ENCODE measurements at regions not wholly inside any gene's neighbourhood (a gene's known extent, or its start where the extent isn't known, plus 50 kb on each side); places are given as distances from the start of the nearest gene placed in this dataset.

DNA sequence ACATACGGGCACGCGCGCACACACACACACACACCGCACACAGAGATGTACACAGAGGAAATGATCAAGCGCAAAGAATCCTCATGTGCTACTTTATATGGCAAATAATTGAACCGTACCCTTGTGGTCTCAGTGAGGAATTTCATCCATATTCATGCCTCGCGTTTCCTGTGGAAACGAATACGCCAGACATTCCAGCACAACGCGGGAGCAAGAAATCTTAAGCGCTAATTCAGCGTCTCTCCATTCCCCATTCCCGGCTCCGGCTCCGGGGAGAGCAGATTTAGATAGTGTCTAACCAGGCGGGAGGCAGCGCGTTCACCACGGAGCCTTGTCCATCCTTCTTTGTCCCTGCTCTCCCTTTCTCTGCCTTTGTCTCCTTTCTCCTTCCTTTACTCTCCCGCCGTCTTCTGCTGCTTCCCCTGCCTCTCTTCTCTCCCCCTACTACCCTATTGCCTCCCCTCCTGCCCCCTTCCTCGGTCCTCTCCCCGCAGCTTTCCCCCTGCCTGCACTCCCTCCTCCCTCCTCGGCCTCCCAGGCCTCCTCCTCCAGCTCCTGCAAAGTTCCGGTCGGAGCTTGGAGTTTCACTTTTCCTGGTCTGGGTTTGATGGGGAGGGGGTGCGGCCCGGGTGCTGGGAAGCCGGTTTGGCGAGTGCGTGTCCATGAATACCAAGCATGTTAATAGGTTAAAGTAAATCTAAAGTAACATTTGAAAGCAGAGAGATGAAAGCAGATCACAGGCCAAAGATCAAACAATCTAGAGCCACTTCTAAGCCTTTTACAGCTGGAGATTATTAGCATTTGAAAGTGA, 579.3 kb downstream of the BUD13 start:
- no peak for DNase-seq

DNA sequence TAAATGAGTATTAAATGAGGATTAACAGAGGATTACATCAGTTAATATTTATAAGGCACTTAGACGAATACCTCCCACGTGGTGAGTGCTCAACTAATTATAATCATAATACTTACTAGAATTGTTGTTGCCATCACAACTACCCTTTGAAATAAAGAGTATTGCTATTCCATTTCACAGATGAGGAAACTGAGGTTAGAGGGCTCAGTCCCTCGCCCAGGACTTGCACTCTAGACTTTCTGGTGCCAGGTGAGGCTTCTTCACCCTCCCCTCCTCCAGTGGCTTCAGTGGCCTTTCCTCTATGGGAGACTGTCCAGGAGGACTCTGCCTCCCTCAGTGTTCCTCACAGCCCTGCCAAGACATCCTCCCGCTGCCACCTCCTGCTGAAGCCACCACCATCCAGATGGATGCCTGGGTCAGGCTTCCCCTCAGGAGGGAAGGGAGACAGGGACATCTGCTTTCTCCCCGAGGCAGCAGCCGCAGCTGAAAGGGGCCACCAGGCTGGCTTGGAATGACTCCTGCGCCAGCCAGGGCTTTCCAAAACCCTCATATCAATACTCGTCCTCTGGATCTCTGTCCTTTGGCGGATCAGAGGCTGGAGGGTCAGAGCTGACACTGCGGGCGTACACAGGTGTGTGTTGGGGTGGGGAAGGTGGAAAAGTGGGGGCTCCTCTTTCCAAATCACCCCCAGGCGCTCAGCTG, 580.1 kb downstream of the BUD13 start:
- DNase-seq = no peak

DNA sequence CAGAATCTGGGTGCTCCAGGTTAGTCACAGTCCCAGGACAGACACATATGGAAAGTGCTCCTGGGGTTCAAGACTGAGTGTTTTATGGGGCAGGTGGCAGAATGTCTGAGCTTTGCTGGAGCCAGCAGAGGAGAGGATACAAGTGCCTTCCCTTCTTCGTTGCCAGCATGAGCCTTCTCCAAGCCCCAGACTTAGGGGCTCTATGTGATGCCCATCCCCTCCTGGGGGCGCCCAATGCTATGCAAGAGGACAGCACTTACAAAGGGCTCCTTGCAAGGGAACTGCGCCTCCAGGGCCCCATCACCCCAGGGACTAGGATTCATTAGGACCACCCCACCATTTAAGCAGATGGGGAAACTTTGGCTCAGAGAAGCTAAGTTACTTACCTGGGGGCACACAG, 581.9 kb downstream of the BUD13 start:
- no peak for DNase-seq

DNA sequence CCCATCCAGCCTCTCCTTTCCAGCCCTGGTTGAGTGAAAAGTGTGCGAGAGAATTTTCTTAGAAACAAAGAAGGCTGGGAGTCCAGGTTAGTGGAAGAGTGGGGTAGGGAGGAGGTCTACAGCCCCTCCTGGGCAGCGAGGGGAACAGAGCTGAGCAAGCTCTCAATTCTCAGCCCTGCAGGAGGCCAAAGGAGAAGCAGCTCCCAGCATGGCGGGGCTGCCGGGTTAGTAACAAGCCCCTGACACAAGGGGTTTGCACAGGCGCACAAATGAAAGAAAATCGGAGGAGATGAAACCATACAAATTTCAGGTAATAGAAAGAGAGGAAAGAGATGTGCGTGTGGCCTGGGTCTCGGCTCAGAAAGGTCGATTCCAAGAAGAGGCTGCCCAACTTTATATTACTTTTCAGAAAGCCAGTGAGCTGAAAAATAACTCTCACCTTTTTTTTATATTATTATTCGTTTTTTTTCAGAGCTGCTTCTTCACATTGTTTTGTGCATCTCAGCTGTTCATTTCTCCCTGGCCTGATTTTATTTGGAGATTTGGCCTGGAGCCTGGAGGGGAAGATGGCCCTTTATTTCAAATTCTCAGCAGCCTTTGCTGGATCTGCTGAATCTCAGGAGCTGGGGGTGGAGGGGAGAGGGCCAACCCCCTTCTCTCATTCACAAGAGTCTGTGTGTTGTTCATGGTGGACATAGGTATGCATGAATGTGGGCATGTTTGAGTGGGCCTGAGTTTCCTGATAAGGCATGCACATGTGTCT, 583.2 kb downstream of the BUD13 start:
- DNase-seq = no peak

DNA sequence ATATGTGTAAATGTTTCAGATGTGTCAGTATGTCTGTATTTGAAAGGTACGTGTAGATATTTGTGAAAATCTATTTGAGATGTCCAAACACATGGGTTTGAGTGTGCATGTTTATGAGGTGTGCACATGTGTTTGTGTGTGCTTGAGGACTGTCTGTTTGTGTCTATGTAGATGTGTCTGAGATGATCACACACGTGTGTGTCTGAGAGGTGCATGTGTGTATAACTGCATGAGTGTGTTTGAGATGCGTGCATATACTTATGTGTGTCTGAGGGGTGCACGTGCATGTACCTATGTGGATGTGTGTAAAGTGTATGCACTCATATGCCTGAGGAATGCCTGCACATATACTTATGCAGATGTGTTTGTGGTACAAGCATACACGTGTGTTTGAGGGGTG, 584.4 kb downstream of the BUD13 start:
- DNase-seq = no peak

DNA sequence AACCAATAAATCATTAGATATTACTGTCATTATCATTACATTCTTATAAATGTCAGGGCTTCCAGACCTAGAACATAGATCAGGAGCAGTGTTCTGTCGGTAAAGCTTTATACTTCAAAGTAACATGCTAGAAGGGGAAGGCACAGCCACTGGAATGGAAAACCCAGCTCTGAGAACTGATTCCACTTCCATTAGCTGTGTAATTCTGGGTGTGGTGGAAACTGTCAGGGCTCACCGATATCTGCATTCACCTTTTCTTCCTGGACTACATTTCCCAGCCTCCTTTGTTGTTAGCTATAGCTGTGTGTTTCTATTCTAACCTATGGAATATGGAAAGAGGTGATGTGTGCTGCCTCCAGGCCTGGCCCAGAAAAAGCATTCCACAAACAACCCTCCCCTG, 585.8 kb downstream of the BUD13 start:
- DNase-seq = no peak

DNA sequence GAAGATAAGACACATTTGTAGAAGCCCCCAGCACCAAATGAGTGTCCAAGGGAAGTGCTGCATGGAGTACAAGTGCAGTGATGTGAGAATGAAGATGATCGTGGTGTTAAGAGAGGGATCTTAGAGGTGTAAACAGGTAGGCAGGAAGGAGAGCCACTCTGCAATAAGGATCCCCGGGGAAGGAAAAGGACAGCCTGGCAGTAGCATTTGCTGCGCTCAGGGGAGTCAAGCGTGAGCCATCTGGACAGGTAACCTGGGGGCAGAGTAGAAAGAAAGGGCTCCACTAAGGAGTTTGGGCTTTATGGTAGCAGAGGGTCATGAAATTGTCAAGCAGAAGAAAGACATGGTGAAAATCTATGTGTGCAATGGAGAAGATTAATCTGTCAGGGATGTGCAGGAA, 587.2 kb downstream of the BUD13 start:
- DNase-seq = no peak

DNA sequence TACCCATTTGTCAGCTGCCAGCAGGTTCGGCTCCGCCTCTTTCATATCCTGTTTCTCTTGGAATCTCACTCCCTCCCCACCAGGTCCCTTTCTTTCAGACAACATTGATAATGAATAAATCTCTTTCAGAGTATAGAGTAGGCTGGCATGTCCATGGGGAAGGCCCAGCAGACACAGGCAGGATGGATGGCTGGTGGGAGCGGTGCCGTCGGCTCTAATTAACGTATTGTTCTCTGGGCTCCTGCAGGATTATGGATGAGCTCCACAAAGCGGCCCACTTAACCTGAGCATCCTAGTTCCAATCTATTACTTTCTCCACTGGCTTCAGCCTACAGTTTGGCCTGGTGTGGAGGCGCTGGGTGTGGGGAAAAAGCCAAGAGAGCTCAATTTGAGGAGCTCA, 588.0 kb downstream of the BUD13 start:
- no peak for DNase-seq

DNA sequence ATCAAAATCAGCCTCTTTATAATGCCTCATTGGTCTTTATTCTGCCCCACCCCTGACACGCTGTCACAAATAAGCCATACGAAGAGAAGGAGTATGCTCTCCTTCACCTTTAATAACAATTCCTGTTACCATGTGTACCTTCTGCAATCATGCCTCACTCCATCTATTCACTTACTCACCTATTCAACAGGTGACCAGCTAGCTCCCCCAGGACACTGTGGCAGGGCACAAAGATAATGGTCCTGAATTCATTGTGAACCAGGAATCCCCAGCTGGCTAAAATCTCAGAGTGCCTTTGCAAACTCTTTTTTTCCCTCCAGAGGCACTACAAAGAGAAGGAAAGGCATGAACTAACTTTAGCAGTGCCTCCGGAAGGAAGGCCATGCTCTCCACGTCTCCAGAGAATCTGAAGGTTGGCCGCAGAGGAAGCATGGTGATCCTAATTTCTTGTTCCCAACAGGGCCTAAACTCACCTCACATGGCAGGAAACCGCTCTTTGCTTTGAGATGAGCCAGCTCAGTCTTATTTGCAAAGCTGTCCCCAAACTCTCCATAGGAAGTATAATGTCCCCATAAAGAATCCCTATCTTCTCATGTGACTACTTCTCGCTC, 590.3 kb downstream of the BUD13 start:
- no peak for DNase-seq

DNA sequence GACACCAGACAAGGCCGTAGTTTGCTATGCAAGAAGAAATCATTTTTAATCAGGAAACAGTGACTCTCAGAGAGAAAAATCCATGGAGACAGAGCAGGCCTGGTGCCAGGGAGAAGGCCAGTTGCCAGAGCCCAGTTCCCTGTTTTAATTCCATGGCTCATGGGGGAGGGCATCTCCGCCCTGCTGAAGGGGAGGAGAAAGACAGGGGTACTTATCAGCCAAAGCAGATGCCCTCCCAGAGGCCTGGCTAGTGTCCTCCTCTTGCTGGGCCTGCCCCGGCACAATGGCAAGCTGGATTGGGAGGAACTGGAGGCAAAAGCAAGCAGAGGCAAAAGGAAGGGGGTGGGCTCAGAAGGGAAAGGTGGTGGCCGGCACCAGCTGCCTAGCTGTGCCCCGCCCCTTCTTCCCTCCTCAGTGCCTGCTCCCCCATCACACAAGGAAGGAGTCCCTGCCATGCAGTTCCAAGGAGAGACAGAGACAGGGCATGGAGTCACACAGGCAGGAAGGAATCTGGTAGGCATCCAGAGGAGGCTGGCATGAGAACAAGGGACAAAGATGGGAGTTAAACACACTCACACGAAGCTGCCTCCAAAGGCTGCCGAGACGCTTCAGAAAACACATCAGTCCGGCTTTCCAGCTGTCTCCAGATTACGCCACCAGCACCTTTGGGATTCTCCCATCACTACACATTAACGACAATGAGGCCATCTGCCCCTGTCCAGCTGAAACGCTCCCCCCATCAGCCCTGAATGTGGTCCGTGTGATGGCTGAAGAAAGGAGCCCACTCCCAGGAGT, 591.8 kb downstream of the BUD13 start:
- no peak for DNase-seq

DNA sequence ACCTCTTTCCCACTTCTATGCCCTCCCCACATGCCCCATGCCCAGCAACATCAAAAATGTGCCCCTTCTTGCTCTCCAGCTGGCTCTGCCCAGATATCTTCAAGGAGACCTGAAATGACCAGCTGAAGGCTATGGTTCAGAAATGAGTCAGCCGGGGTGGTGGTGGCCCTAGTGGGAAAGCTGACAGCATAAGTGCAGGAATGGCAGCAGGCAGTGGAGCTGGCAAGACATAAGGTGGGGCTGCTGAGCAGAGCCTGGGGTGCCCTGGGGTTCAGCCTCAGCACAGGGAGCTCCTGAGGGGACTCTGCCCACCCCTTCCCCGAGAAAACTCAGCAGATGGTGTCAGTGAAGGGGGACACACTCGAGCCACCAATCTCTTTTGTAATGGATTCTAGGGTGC, 593.4 kb downstream of the BUD13 start:
- no peak for DNase-seq

DNA sequence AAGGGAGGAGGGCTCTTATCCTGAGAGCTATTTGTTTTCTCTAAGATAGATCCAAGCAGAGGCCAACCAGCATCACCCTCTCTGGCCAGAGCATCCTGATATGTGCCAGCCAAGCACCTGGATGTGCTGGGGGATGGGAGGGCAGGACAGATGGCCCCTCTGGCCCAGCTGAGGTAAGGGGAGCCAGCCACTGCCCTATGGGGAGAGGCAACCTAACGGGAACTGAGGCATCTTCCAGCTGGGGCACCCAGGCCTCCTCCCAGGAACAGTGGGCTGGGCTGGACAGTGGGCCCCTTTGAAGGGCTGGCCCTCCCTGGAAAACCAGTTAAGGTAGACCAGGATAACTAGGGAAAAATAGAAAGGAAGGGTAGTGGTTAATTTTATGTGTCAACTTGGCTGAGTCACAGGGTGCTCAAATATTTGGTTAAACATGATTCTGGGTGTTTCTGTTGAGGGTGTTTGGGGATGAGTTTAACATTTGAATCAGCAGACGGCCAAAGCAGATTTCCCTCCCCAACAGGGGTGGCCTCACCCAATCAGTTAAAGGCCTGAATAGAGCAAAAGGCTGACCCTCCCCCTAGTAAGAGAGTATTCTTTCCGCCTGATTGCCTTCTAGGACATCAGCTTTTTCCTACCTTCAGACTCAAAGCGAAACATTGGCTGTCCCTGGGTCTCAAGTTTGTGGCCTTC, 595.1 kb downstream of the BUD13 start:
- DNase-seq = no peak

DNA sequence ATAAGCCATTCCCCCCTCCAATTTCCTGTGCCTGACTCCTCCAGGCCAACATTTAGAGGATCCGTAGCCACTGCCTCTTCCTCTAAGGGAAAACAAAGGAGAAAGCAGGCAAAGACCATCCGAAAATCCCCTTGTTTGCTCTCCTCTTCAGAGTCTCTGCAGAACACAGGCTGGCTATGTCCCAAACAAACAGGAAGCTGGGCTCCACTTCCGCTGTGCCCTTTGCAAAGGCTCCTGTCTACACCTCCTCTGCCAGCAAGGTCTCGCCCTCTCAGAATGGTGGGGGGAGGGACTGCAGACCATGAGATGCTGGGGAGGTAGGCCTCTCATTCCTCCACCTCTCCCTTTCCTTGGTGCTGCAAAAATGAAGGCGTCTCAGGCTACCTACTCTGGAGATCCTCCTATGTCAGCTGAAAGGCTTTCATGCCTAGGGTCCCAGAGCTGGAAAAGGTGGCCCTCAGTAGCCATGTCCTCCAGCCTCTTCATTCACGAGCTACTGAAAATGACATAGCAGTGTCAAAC, 596.2 kb downstream of the BUD13 start:
- DNase-seq = no peak

DNA sequence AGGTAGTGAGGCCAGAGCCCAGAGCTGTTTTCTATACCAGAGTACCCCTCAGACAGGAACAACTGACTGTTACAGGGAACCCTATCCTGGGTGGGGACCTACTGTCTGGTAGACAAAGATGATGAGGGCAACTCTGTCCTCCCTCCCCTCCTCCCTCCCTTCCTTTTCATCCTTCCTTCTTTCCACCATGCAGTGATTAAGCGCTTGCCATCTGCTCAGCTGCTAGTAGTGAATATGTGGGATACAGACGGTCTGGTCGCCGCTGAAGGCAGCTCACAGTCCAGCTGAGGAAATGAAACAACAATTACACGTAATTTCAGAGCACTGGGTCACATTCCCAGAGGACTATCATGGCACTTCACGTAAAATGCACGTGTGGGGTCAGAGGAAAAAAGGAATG, 597.1 kb downstream of the BUD13 start:
- DNase-seq = no peak

DNA sequence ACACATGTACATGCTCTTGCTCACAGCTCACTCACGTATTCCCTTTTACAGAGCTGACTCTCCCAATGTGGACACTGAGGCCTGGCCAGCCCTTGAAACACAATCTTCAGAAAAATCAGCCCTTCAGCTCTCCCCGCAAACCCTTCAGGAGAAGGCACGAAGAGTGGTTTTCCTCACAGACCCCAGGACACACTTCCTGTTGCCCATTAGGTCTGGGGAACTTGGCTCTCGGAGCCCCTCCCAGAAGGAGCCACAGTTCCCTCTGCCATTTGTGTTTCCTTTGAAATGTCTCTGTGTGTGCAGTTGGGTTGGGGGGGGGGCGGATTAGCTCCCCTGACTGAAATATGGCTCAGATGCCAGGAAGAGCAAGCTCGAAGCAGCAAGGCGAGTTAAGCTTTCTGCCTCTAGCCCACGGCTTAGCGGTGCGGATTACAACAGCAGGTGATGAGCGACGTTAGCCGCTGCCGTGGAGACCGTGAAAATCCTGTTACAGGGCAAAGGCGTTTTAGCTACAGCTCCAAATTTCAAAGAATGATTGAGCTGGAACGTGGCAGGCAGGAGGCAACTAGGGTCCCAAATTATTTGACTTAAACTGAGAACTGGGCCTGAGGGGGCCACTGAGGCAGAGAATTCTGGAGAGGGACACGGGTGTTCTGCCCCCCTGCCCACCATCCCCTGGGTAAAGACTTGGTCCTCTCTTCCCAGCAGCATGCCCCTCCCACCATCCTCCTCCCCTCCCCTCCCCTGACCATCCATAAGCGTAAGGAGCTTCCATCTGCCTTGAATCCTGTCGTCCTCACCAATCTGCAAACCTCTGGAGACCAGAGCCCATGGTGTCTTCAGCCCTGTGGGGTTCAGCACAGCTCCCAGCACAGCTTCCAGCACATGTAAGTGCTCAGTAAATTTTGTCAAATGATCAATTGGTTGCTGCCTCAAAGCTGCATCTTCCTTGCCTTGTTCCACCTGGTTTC, 598.6 kb downstream of the BUD13 start:
- no peak for DNase-seq

DNA sequence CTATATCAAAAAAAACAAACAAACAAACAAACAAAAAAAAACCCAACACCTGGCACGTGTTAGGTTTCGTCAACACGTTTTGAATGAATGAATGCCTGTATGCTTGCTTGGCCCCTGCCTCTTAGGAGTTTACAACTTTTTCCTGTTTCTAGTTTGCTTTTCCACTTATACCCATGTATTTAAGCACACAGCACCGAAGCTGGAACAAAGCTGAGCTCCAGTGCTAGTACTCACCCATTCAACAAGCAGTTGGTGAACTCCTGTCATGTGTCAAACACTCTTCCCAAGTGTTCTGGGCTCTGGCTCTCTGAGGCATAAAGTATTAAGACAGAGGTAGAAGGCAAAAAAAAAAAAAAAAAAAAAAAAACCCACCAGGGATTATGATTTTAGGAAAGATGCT, 599.3 kb downstream of the BUD13 start:
- DNase-seq = no peak

DNA sequence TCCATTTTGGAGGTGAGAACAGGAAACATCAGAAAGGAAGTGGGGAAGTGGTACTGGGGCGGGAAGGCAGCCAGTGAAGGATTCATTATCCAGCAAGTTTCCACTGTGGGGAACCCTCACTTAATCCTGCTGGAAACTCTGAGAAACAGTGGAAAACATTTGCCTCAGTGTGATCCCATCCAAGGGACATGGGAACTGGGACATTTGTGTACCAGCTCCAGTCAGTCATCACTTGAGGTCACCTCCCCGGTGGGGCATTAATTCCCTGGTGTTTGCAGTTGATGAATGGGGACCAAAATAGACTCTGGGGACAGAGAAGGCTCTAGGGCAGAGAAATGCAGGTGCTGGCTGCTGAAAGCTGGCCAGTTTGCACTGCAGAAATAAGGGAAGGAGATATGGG, 599.9 kb downstream of the BUD13 start:
- no peak for DNase-seq

DNA sequence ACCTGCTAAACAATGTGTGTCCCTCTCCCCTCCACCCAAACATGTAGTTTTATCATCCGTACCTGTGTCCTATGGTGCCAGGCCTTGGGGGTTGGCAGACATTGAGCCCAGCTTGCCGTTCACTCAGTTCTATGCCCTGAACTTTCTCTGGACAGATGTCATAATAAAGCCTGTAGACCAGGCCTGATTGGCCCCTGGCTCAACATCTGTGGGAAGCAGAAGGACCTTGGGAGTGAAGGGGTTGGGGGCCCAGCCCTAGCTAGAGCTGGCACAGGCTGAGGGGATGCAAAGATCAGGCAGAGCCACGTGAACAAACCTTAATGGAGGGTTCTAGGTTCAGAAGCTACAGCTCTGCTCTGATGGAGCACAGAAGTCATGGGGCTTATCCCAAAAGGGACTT, 600.6 kb downstream of the BUD13 start:
- DNase-seq = no peak

DNA sequence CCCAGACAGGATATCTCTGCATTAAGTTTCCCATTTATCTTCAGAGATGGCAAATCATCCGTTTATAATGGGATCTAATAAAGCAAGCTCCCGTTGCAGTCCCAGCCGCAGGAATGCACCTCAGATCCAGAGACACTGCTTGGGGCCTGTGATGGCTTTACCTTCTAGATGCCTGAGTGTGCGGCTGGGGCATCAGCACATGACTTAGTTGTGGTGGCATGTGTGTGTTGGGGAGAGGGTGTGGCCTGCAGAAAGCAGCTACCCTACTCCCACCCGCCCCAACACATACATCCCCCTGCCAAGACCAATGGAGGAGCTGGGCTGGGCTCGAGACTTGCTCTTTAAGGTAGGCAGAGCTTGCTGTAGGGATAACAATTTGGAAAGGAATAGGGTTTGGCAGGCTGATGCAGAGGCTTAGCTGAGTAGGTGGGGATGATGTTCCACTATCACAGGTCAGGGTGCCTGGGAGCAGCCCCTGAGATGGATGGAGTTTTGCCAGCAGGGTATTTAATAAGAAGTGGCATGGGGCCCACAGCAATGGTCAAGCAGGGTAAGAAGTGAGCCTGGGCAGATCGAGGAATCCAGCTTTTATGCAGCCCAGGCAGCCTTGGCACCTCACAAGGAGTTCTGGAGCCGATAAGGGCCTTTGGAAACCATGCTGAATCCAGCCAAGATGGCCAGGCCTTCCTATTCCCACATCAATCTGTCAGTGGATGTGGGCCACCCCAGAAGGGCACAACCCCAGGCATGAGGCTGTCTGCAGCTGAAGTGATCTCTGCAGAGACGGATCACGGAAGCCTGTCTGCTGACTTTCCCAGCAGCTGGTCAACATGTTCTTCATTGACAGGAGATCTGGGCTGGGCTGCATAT, 601.3 kb downstream of the BUD13 start:
- no peak for DNase-seq
